Left lung (tissue), 4 donors: ENCODE measurements at regions not wholly inside any gene's neighbourhood (a gene's known extent, or its start where the extent isn't known, plus 50 kb on each side); places are given as distances from the start of the nearest gene placed in this dataset.

Experiments
- ATAC-seq: fragments of 200-7000 bp; cut with Tn5 transposase; one replicate; pipeline ENCODE4 v1.9.1; 2020; ENCODE audit warnings: moderate library complexity
- DNase-seq, 4 donors: peaks; one replicate each; pipeline ENCODE4 v3.0.0-alpha.2; 2013 to 2020
- H3K27ac ChIP-seq, 2 donors: fragments of 200-600 bp; sonication (generic) in 1 of 2; one replicate each; pipeline versions ENCODE4 v1.5.0 to v1.8.0; 2020 to 2021
- H3K27me3 ChIP-seq, 2 donors: fragments of 200-600 bp; sonication (generic) in 1 of 2; one replicate each; pipeline versions ENCODE4 v1.5.0 to v1.8.0; 2020 to 2021
- H3K36me3 ChIP-seq, 2 donors: fragments of 200-600 bp; sonication (generic) in 1 of 2; one replicate each; pipeline versions ENCODE4 v1.5.0 to v1.8.0; 2020 to 2021
- H3K4me1 ChIP-seq, 2 donors: fragments of 200-600 bp; one replicate each; pipeline ENCODE4 v1.8.0; 2021
- H3K4me3 ChIP-seq, 2 donors: fragments of 200-600 bp; sonication (generic) in 1 of 2; one replicate each; pipeline versions ENCODE4 v1.5.0 to v1.8.0; 2020 to 2021; ENCODE audit warnings: mild to moderate bottlenecking in 1 of 2
- H3K9me3 ChIP-seq, 2 donors: fragments of 200-600 bp; sonication (generic) in 1 of 2; one replicate each; pipeline versions ENCODE4 v1.5.0 to v1.8.0; 2020 to 2021
- CTCF ChIP-seq, 2 donors: fragments of 200-600 bp; sonication (generic) in 1 of 2; IDR thresholded peaks; one replicate each; pipeline versions ENCODE4 v1.5.0 to v1.8.0; 2021; ENCODE audit warnings: antibody characterized with exemption in 2 of 2
- intact Hi-C, 2 donors: fragments of 100-400 bp; cut with DNase I; formaldehyde crosslinking; loops; one replicate each; pipeline versions ENCODE4 v1.11.2 to v1.14.2; 2022
- donor health status: DM: no; HTN: yes; CAD: no.
- donor health status: DM: no; HTN: no; CAD: no.

GRCh38 chr14:55845963-55846825 lies 266.2 kb downstream of the KTN1 start:
- no peak overlapping the region for H3K27ac ChIP-seq
- no peaks in the 10 kb centered on the region for H3K4me1 ChIP-seq
- H3K4me3 ChIP-seq = no peak overlapping the region
- DNase-seq (no peak), ATAC-seq (no peak)
- no peak for TF ChIP-seq CTCF (IDR thresholded peaks at IDR 0.05)
- intact Hi-C loops = no loop called here
- no peaks in the 10 kb centered on the region for H3K27me3 ChIP-seq
- H3K9me3 ChIP-seq = no peaks in the 10 kb centered on the region
- no peaks in the 10 kb centered on the region for H3K36me3 ChIP-seq

GRCh38 chr14:55846826-55847446 lies 266.9 kb downstream of the KTN1 start:
- TF ChIP-seq CTCF (IDR thresholded peaks at IDR 0.05) = no peak
- intact Hi-C loops = no loop called here
- DNase-seq = peak in 1 of 4 donors; percentile 11
- peak overlapping the region in 1 of 2 donors; percentile 22 for H3K27ac ChIP-seq
- H3K4me1 ChIP-seq = no peaks in the 10 kb centered on the region
- H3K36me3 ChIP-seq = no peaks in the 10 kb centered on the region
- H3K9me3 ChIP-seq = no peaks in the 10 kb centered on the region
- no peak overlapping the region for H3K4me3 ChIP-seq
- H3K27me3 ChIP-seq = no peaks in the 10 kb centered on the region
- peak; percentile 41 for ATAC-seq

- intact Hi-C loops = no loop called here
- TF ChIP-seq CTCF (IDR thresholded peaks at IDR 0.05) = no peak
- H3K4me1 ChIP-seq = no peaks in the 10 kb centered on the region
These were observed 267.8 kb downstream of the KTN1 start for GRCh38 chr14:55847766-55848165.

GRCh38 chr14:55848964-55849363 lies 269.0 kb downstream of the KTN1 start:
- no peaks in the 10 kb centered on the region for H3K4me1 ChIP-seq
- intact Hi-C loops = no loop called here
- ATAC-seq (no peak), DNase-seq (no peak)
- H3K36me3 ChIP-seq = no peaks in the 10 kb centered on the region
- no peak overlapping the region for H3K27ac ChIP-seq
- no peaks in the 10 kb centered on the region for H3K27me3 ChIP-seq
- H3K9me3 ChIP-seq = no peaks in the 10 kb centered on the region
- no peak for TF ChIP-seq CTCF (IDR thresholded peaks at IDR 0.05)
- H3K4me3 ChIP-seq = no peak overlapping the region

More at GRCh38 chr14:55847766-55848165, 267.8 kb downstream of the KTN1 start:
- H3K36me3 ChIP-seq = no peaks in the 10 kb centered on the region
- no peak for ATAC-seq
- no peak overlapping the region for H3K27ac ChIP-seq
- no peaks in the 10 kb centered on the region for H3K27me3 ChIP-seq
- H3K9me3 ChIP-seq = no peaks in the 10 kb centered on the region
- no peak for DNase-seq
- H3K4me3 ChIP-seq = no peak overlapping the region

- no peaks in the 10 kb centered on the region for H3K4me1 ChIP-seq
- no peak for TF ChIP-seq CTCF (IDR thresholded peaks at IDR 0.05)
- ATAC-seq (no peak), DNase-seq (no peak)
- no peaks in the 10 kb centered on the region for H3K27me3 ChIP-seq
- no peak overlapping the region for H3K4me3 ChIP-seq
- no peaks in the 10 kb centered on the region for H3K36me3 ChIP-seq
- H3K9me3 ChIP-seq = no peaks in the 10 kb centered on the region
- intact Hi-C loops = no loop called here
- no peak overlapping the region for H3K27ac ChIP-seq
These were observed 268.4 kb upstream of the PELI2 start for GRCh38 chr14:55849833-55850232.
